ENCODE measurements at regions not wholly inside any gene's neighbourhood (a gene's known extent, or its start where the extent isn't known, plus 50 kb on each side); places are given as distances from the start of the nearest gene placed in this dataset.

DNA sequence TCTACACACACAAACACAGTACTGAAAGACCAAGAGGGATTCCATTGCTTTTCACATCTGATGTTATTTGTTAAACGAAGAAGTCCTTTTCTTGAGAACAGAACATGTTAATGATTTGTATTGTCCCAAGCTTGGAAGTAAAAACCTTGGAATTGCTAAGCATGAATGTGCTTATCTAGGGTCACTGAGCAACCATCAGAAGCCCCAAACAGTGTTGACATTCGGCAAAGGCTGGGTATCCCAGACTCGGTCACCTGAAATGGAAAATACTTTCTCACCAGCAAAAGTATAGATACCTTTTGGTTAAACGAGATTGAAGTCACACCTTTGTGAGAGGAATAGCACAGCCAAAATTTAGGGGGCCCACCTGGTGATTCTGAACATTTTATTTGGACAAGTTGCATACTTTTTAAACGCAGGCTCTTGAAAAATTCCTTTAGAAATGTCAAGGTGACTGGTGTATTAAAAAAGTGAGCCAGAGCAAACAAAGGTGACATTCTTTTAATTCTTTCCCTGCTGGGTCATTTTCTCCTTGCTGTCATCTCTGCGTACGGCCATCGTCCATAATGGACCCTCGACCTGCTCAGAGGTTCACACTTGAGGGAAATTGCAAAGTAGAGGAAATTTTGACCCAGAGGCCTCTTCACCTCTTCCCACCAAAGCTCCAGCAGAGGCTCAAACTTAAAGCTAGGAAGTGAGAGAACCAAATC, 95.8 kb upstream of the FOXA2 start:
- in situ Hi-C loops (cut with HindIII; ENCODE audit: extremely low pct_ligation_motif_present, low pct_unique_long_range_greater_than_20kb) (loop anchor here (5.0 kb wide), 1 partner anchor 93 kb away; no protein-coding TSS in a partner anchor), intact Hi-C loops (cut with micrococcal nuclease; ENCODE audit: unreplicated experiment) (loop anchor here (5.0 kb wide), 2 partner anchors 63 to 208 kb away; no protein-coding TSS in a partner anchor)
- Histone ChIP-seq H2AFZ (ENCODE audit: low read length) (no peak overlapping the region), H3K27ac (ENCODE audit: extremely low read length, insufficient read depth, low read length) (no peak overlapping the region), H3K9me3 (ENCODE audit: low read length) (peaks cover 7% of the 10 kb centered on the region), H3K36me3 (replicated peaks in 1 of 2; ENCODE audit: control insufficient read depth in 1 of 2, insufficient read depth in 2 of 2, low read length in 2 of 2) (no peaks in the 10 kb centered on the region), H3K27me3 (ENCODE audit: control insufficient read depth in 1 of 2, insufficient read depth in 2 of 2, low read length in 2 of 2) (peaks cover 2 to 3% of the 10 kb centered on the region in 2 experiments; a peak in 2 of 5 replicates), H3K4me3 (replicated peaks in 1 of 3; ENCODE audit: insufficient read depth in 1 of 3, low read depth in 2 of 3, low read length in 3 of 3) (no peak overlapping the region), H3K4me1 (ENCODE audit: insufficient read depth, low read length) (peaks cover 20% of the 10 kb centered on the region), H3K79me2 (ENCODE audit: insufficient read depth, low read length) (no peaks in the 10 kb centered on the region), H4K20me1 (ENCODE audit: insufficient read depth, low read length) (no peaks in the 10 kb centered on the region), H3K9ac (ENCODE audit: insufficient read depth, low read depth, low read length) (no peak overlapping the region), H3K4me2 (ENCODE audit: low read depth, low read length) (peak overlapping the region; percentile 27)
- DNase-seq (ENCODE audit: low spot score) (peak; percentile 58), ATAC-seq (peak; percentile 11; the same call in 2 of the 3 replicates), FAIRE-seq (no peak)
- no TSS peak for BruUV-seq (replicated peaks)
- POLR2A ChIA-PET, result interaction anchor here (1.3 to 1.4 kb wide), 2 partner anchors 93 to 249 kb away, joined by 3 to 4 read pairs; no protein-coding TSS in a partner anchor
- under 1% methylated on average over 9 of the region's 9 CpGs for WGBS (ENCODE audit: low lambda C conversion rate)
- CTCF ChIA-PET (ENCODE audit: low intra/inter-chr PET ratio, low total read pairs), result interaction anchor here (7.5 kb wide), 1 partner anchor 344 kb away, joined by 231 read pairs; no protein-coding TSS in a partner anchor
- no peak for TF ChIP-seq ZNF773 (CRISPR knock-in tag; IDR thresholded peaks at IDR 0.05; ENCODE audit: borderline replicate concordance)
- TF ChIP-seq ZNF224 (CRISPR knock-in tag; IDR thresholded peaks at IDR 0.05), result no peak
- TF ChIP-seq NCOA2 (CRISPR knock-in tag; IDR thresholded peaks at IDR 0.05), result 0 out of 2 replicates have a peak, but pooled peaks have one; percentile 20
- peak; percentile 32; the same call in 1 of the 2 replicates for TF ChIP-seq HDAC2 (CRISPR knock-in tag; IDR thresholded peaks at IDR 0.05)
- TF ChIP-seq KDM5A (IDR thresholded peaks at IDR 0.05; ENCODE audit: borderline replicate concordance, low read length), result 0 out of 2 replicates have a peak, but pooled peaks have one; percentile 3
- no peak for TF ChIP-seq ZBTB20 (CRISPR knock-in tag; IDR thresholded peaks at IDR 0.05; ENCODE audit: borderline replicate concordance, low read depth)
- TF ChIP-seq, protein P1, sequence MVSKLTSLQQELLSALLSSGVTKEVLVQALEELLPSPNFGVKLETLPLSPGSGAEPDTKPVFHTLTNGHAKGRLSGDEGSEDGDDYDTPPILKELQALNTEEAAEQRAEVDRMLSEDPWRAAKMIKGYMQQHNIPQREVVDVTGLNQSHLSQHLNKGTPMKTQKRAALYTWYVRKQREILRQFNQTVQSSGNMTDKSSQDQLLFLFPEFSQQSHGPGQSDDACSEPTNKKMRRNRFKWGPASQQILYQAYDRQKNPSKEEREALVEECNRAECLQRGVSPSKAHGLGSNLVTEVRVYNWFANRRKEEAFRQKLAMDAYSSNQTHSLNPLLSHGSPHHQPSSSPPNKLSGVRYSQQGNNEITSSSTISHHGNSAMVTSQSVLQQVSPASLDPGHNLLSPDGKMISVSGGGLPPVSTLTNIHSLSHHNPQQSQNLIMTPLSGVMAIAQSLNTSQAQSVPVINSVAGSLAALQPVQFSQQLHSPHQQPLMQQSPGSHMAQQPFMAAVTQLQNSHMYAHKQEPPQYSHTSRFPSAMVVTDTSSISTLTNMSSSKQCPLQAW (CRISPR knock-in tag; IDR thresholded peaks at IDR 0.05), result no peak
- TF ChIP-seq ASH2L (IDR thresholded peaks at IDR 0.05; ENCODE audit: insufficient read length, low read depth, low read length), result peak; percentile 19
- no peak for TF ChIP-seq ZNF160 (CRISPR knock-in tag; IDR thresholded peaks at IDR 0.05)
- TF ChIP-seq SRSF9 (IDR thresholded peaks at IDR 0.05; ENCODE audit: borderline replicate concordance, insufficient read depth, low read depth, low read length, poor library complexity, severe bottlenecking), result no peak
- no peak for TF ChIP-seq ZNF501 (CRISPR knock-in tag; IDR thresholded peaks at IDR 0.05)
- TF ChIP-seq, protein P2, sequence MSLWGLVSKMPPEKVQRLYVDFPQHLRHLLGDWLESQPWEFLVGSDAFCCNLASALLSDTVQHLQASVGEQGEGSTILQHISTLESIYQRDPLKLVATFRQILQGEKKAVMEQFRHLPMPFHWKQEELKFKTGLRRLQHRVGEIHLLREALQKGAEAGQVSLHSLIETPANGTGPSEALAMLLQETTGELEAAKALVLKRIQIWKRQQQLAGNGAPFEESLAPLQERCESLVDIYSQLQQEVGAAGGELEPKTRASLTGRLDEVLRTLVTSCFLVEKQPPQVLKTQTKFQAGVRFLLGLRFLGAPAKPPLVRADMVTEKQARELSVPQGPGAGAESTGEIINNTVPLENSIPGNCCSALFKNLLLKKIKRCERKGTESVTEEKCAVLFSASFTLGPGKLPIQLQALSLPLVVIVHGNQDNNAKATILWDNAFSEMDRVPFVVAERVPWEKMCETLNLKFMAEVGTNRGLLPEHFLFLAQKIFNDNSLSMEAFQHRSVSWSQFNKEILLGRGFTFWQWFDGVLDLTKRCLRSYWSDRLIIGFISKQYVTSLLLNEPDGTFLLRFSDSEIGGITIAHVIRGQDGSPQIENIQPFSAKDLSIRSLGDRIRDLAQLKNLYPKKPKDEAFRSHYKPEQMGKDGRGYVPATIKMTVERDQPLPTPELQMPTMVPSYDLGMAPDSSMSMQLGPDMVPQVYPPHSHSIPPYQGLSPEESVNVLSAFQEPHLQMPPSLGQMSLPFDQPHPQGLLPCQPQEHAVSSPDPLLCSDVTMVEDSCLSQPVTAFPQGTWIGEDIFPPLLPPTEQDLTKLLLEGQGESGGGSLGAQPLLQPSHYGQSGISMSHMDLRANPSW (CRISPR knock-in tag; IDR thresholded peaks at IDR 0.05; ENCODE audit: borderline replicate concordance), result no peak
- TF ChIP-seq, protein P3, sequence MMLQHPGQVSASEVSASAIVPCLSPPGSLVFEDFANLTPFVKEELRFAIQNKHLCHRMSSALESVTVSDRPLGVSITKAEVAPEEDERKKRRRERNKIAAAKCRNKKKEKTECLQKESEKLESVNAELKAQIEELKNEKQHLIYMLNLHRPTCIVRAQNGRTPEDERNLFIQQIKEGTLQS (CRISPR knock-in tag; IDR thresholded peaks at IDR 0.05), result 0 out of 2 replicates have a peak, but pooled peaks have one; percentile 63
- TF ChIP-seq, protein P4, sequence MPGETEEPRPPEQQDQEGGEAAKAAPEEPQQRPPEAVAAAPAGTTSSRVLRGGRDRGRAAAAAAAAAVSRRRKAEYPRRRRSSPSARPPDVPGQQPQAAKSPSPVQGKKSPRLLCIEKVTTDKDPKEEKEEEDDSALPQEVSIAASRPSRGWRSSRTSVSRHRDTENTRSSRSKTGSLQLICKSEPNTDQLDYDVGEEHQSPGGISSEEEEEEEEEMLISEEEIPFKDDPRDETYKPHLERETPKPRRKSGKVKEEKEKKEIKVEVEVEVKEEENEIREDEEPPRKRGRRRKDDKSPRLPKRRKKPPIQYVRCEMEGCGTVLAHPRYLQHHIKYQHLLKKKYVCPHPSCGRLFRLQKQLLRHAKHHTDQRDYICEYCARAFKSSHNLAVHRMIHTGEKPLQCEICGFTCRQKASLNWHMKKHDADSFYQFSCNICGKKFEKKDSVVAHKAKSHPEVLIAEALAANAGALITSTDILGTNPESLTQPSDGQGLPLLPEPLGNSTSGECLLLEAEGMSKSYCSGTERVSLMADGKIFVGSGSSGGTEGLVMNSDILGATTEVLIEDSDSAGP (CRISPR knock-in tag; IDR thresholded peaks at IDR 0.05; ENCODE audit: borderline replicate concordance), result no peak
- peak; percentile 81 for TF ChIP-seq TEAD3 (CRISPR knock-in tag; optimal IDR thresholded peaks at IDR 0.05; ENCODE audit: borderline replicate concordance)
- peak; percentile 44 for TF ChIP-seq FOSL2 (CRISPR knock-in tag; IDR thresholded peaks at IDR 0.05)

Data from HepG2 (cell line).